OCI-LY3 (cell line): ENCODE measurements at regions not wholly inside any gene's neighbourhood (a gene's known extent, or its start where the extent isn't known, plus 50 kb on each side); places are given as distances from the start of the nearest gene placed in this dataset.

Experiments used
- EZH2phosphoT487 ChIP-seq: fragments of 200-600 bp; shearing (Covaris generic); IDR thresholded peaks from 2 replicates; pipeline ENCODE4 v1.6.1; 2018; ENCODE audit warnings: antibody characterized with exemption, mixed run types, low read depth
- TF ChIP-seq, protein P1 (sequence below): fragments of 200-600, 300-600 bp; sonication (generic); IDR thresholded peaks from 2 replicates; pipeline ENCODE4 v1.5.1; 2014; ENCODE audit warnings: antibody characterized with exemption, low read length, low read depth

GRCh38 chr3:78052746-78053145, 1012.8 kb downstream of the ROBO2 start:
- TF ChIP-seq, protein P1, sequence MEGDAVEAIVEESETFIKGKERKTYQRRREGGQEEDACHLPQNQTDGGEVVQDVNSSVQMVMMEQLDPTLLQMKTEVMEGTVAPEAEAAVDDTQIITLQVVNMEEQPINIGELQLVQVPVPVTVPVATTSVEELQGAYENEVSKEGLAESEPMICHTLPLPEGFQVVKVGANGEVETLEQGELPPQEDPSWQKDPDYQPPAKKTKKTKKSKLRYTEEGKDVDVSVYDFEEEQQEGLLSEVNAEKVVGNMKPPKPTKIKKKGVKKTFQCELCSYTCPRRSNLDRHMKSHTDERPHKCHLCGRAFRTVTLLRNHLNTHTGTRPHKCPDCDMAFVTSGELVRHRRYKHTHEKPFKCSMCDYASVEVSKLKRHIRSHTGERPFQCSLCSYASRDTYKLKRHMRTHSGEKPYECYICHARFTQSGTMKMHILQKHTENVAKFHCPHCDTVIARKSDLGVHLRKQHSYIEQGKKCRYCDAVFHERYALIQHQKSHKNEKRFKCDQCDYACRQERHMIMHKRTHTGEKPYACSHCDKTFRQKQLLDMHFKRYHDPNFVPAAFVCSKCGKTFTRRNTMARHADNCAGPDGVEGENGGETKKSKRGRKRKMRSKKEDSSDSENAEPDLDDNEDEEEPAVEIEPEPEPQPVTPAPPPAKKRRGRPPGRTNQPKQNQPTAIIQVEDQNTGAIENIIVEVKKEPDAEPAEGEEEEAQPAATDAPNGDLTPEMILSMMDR, result no peak
- no peak for TF ChIP-seq EZH2phosphoT487
